NT2/D1 (cell line): ENCODE measurements at regions not wholly inside any gene's neighbourhood (a gene's known extent, or its start where the extent isn't known, plus 50 kb on each side); places are given as distances from the start of the nearest gene placed in this dataset.

Experiments used
- DNase-seq: peaks from one replicate; pipeline ENCODE4 v3.0.0-alpha.2; 2011; ENCODE audit warnings: low read depth, low spot score
- H3K27me3 ChIP-seq: 2 replicates; pipeline ENCODE4 v1.6.0; 2011; ENCODE audit warnings: mild to moderate bottlenecking; ENCODE audit not compliant: insufficient read length, insufficient read depth
- H3K36me3 ChIP-seq: 2 replicates; pipeline ENCODE4 v1.6.1; 2011; ENCODE audit warnings: mild to moderate bottlenecking, low read length, mixed read lengths; ENCODE audit not compliant: insufficient read depth, insufficient read length
- H3K4me1 ChIP-seq: 2 replicates; pipeline ENCODE4 v1.5.1; 2011; ENCODE audit not compliant: insufficient read depth, insufficient read length
- H3K4me3 ChIP-seq: 2 replicates; pipeline ENCODE4 v1.5.1; 2011; ENCODE audit warnings: low read depth; ENCODE audit not compliant: insufficient read length
- H3K9ac ChIP-seq: 2 replicates; pipeline ENCODE4 v1.6.0; 2011; ENCODE audit warnings: low read depth; ENCODE audit not compliant: insufficient read length
- H3K9me3 ChIP-seq: 2 replicates; pipeline ENCODE4 v1.5.1; 2011; ENCODE audit warnings: mild to moderate bottlenecking, low read length; ENCODE audit not compliant: insufficient read depth
- SUZ12 ChIP-seq: IDR thresholded peaks from 2 replicates; pipeline ENCODE4 v1.6.1; 2011; ENCODE audit not compliant: insufficient read length, insufficient read depth; ENCODE audit errors: extremely low read depth
- YY1 ChIP-seq: IDR thresholded peaks from 2 replicates; pipeline ENCODE4 v1.6.1; 2011; ENCODE audit not compliant: insufficient read length, insufficient read depth
- ZNF274 ChIP-seq: IDR thresholded peaks from 2 replicates; pipeline ENCODE4 v1.6.1; 2011; ENCODE audit warnings: mild to moderate bottlenecking, low read depth, low read length

DNA sequence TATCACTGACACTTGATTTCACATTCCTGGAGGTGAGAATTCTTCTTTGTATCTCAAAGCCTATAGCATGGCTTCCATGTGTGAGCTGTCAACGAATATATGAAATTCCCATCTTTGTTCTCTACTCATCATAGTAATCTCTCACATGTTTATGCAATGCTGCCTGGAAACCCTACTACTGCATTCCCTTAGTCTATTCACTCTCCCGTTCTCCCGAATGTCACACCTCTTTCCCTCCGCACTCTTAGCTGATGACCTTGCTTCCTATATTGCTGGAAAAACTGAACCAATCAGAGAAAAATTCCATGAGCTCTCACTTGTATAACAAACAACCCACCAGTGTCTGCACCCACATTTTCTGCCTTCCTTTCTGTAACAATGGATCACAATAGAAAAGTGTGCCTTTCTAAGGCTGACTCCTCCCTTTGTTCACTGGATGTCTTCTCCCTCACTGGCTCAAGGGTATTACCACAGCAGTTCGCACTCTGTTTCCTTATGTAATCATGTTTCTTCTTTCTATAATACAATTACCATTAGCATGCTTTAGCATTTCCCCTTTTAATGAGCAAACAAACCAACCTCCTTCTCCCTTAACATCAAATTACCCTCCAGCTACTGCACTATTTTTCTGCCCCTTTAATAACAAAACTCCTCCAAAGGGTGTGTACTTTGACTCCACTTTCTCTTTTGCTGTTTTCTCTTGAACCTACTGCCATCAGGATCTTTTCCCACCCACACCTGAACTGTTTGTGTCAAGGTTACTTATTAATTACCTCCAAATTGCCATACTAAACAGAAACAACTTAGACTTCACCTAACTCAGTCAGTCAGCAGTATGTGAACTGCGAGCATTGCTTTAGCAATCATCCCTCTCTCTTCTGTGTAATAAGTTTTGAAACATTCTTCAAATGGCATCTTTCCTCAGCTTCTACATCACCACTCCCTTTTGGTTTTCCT lies 63.9 kb upstream of the CCDC196 start:
- TF ChIP-seq SUZ12 (no peak), YY1 (no peak), ZNF274 (no peak)
- H3K9me3 ChIP-seq = no peaks in the 10 kb centered on the region
- no peak overlapping the region for H3K4me3 ChIP-seq
- H3K27me3 ChIP-seq = no peaks in the 10 kb centered on the region
- no peak overlapping the region for H3K9ac ChIP-seq
- DNase-seq = no peak
- no peaks in the 10 kb centered on the region for H3K36me3 ChIP-seq
- no peaks in the 10 kb centered on the region for H3K4me1 ChIP-seq

GRCh38 chr14:66425402-66425801 lies 60.8 kb upstream of the CCDC196 start:
- H3K9ac ChIP-seq = no peak overlapping the region
- no peak overlapping the region for H3K4me3 ChIP-seq
- no peaks in the 10 kb centered on the region for H3K9me3 ChIP-seq
- no peaks in the 10 kb centered on the region for H3K4me1 ChIP-seq
- H3K36me3 ChIP-seq = no peaks in the 10 kb centered on the region
- no peaks in the 10 kb centered on the region for H3K27me3 ChIP-seq
- no peak for TF ChIP-seq YY1
- DNase-seq = no peak

DNA sequence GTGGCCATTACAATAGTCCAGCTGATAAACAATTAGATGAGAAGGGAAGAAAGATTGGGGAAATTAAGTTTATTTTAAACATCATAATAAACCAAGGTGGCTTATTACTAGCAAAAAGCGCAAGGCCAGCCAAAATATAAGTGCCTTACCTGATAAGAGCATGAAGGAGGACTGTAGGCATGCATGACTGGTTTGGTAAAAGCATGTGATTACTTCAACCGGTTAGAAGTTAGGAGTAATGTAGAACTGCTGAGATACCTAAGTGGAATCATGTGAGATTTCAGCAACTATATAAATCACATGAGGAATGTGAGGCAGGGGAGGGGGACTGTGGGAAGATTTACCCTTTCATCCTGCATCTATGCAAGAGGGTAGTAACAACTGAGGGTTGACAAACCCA lies 59.7 kb upstream of the CCDC196 start:
- Histone ChIP-seq H3K36me3 (no peaks in the 10 kb centered on the region), H3K4me3 (no peak overlapping the region), H3K9ac (no peak overlapping the region), H3K27me3 (no peaks in the 10 kb centered on the region), H3K9me3 (no peaks in the 10 kb centered on the region), H3K4me1 (no peaks in the 10 kb centered on the region)
- DNase-seq = no peak
- TF ChIP-seq SUZ12 (no peak), ZNF274 (no peak), YY1 (no peak)

DNA sequence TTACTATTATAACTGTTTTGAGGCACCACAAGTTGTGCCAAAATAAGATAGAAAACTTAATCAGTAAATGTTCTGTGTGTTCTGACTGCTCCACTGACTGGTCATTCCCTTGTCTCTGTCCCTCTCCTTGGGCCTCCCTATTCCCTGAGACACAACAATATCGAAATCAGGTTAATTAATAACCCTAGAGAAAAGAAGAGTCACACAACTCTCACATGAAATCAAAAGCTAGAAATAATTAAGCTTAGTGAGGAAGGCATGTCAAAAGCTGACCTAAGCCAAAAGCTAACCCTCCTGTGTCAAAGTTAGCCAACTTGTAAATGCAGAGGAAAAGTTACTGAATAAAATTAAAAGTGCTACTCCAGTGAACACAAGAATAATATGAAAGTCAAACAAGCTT lies 53.8 kb upstream of the CCDC196 start:
- H3K27me3 ChIP-seq = no peaks in the 10 kb centered on the region
- no peaks in the 10 kb centered on the region for H3K4me1 ChIP-seq
- no peak overlapping the region for H3K9ac ChIP-seq
- TF ChIP-seq YY1 (no peak), ZNF274 (no peak), SUZ12 (no peak)
- H3K9me3 ChIP-seq = no peaks in the 10 kb centered on the region; the same call in 1 of the 2 replicates
- H3K4me3 ChIP-seq = no peak overlapping the region
- no peak for DNase-seq
- no peaks in the 10 kb centered on the region for H3K36me3 ChIP-seq

- DNase-seq = no peak
- Histone ChIP-seq H3K4me3 (no peak overlapping the region), H3K9ac (no peak overlapping the region), H3K4me1 (no peaks in the 10 kb centered on the region), H3K27me3 (no peaks in the 10 kb centered on the region), H3K9me3 (peaks cover 13% of the 10 kb centered on the region; the same call in 1 of the 2 replicates), H3K36me3 (no peaks in the 10 kb centered on the region)
- no peak for TF ChIP-seq YY1
- TF ChIP-seq ZNF274 = no peak
- no peak for TF ChIP-seq SUZ12
Observed at GRCh38 chr14:66434464-66434863, 51.7 kb upstream of the CCDC196 start.

GRCh38 chr14:66435683-66436082 lies 50.5 kb upstream of the CCDC196 start:
- Histone ChIP-seq H3K9me3 (peaks cover 13% of the 10 kb centered on the region; the same call in 1 of the 2 replicates), H3K4me1 (no peaks in the 10 kb centered on the region), H3K4me3 (no peak overlapping the region), H3K27me3 (no peaks in the 10 kb centered on the region), H3K36me3 (no peaks in the 10 kb centered on the region), H3K9ac (no peak overlapping the region)
- DNase-seq = no peak
- no peak for TF ChIP-seq ZNF274
- TF ChIP-seq YY1 = no peak
- no peak for TF ChIP-seq SUZ12
